ENCODE measurements at regions not wholly inside any gene's neighbourhood (a gene's known extent, or its start where the extent isn't known, plus 50 kb on each side); places are given as distances from the start of the nearest gene placed in this dataset.
"Not testable (repeated sequence)": the region's sequence is repeated elsewhere in the genome, so short reads cannot be mapped to it uniquely, and the experiment has no call there.

DNA sequence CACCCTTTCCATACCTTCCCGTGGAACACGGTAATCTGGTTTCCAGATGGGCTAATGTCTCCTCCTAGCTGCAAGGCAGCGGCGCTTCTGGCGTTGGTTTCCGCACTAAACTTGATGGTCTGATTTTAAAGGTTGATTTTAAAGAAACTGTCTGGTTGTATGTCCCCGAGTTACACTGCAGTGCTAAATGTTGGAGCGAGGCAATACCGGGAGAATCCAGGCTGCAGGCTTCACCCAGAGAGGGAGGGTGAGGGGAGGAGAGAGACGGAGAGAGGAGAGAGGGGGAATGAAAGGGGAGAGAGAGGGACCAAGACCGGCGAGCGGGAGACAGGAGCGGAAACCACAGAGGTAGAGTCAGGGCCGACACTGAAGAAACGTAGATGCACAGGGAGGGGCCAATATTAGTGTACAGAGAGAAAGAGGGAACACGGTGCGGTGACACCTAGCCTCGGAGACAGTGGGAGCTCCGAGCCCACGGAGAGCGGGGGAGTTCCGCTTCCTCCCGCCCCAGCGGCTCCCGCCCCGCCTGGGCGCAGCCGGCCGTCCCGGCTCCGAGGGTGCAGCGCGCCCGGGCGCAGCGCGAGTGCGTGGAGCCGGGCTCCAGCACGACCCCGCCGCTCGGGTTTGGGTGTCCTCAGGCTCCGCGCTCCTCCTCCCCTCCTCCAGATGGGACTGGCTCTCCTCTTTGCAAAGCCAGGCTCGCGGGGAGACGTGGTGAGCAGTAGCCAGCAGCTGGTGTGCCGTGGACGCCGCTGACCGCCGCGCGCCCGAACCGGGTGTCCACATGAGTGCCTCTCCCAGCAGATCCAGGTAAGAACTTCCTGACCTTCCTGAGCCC, 71.9 kb upstream of the GRAMD1B start:
- no peak for DNase-seq (ENCODE audit: low spot score in 2 of 2)
- peaks cover 23% of the 10 kb centered on the region for H3K27me3 Mint-ChIP-seq

DNA sequence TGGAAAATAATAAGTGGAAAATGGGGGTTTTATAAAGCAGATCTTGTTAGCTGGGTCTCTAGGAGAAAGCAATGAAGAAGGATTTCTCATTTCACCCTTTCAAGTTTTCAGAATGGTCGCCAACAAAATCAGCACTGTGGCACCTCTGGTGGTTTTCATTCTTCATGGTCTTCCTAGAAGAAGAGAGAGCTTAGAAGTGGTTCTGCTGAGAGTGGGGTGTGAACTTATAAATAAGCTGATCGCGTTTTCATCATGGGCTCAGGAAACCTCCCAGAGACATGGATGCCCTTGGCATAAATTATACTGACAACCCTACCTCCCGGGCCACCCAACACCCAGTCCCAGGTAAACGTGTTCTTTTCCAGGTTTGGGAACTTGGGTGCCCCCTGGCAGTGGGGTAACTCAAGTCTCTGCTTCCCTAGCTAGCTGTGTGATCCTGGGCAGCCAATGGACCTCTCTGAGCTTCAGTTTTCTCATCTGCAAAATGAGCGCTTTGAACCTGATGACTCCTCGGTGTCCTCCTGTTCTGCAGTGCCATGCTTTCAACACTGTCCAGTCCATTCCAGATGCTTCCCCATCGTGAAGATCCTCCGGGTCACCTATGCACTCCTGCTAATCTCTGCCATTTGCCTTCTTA, 72.6 kb upstream of the GRAMD1B start:
- Mint-ChIP-seq H3K27me3 (peaks cover 21% of the 10 kb centered on the region), H3K9me3 (no peaks in the 10 kb centered on the region), H3K36me3 (no peaks in the 10 kb centered on the region), H3K4me3 (no peak overlapping the region), H3K4me1 (peaks cover 5% of the 10 kb centered on the region), H3K27ac (no peak overlapping the region)
- DNase-seq (ENCODE audit: low spot score in 2 of 2) (no peak), ATAC-seq (ENCODE audit: low read depth) (no peak)

More for the DNA sequence above, 71.9 kb upstream of the GRAMD1B start:
- H3K36me3 Mint-ChIP-seq = no peaks in the 10 kb centered on the region
- no peaks in the 10 kb centered on the region for H3K9me3 Mint-ChIP-seq
- H3K4me3 Mint-ChIP-seq = peak overlapping the region; percentile 76
- peaks cover 9% of the 10 kb centered on the region for H3K4me1 Mint-ChIP-seq
- ATAC-seq (ENCODE audit: low read depth) = no peak
- H3K27ac Mint-ChIP-seq = no peak overlapping the region

DNA sequence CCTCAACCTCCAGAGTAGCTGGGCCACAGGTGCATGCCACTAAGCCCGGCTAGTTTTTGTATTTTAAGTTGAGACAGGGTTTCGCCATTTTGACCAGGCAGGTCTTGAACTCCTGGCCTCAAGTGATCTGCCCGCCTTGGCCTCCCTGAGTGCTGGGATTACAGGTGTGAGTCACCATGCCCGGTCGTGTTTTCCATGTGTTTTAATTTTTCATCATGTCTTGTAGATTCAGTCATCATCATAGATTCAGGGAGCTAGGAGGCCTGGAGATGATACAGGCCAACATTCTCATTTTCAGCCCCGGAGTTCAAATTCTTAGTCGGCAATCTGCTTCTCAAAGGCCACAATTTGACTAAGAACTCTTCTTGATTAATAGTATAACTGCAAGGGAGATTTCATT, 73.5 kb upstream of the GRAMD1B start:
- Mint-ChIP-seq H3K27ac (no peak overlapping the region), H3K4me3 (no peak overlapping the region), H3K9me3 (no peaks in the 10 kb centered on the region), H3K27me3 (peaks cover 20% of the 10 kb centered on the region), H3K4me1 (peaks cover 5% of the 10 kb centered on the region), H3K36me3 (no peaks in the 10 kb centered on the region)
- DNase-seq (ENCODE audit: low spot score in 2 of 2) (no peak), ATAC-seq (ENCODE audit: low read depth) (no peak)

DNA sequence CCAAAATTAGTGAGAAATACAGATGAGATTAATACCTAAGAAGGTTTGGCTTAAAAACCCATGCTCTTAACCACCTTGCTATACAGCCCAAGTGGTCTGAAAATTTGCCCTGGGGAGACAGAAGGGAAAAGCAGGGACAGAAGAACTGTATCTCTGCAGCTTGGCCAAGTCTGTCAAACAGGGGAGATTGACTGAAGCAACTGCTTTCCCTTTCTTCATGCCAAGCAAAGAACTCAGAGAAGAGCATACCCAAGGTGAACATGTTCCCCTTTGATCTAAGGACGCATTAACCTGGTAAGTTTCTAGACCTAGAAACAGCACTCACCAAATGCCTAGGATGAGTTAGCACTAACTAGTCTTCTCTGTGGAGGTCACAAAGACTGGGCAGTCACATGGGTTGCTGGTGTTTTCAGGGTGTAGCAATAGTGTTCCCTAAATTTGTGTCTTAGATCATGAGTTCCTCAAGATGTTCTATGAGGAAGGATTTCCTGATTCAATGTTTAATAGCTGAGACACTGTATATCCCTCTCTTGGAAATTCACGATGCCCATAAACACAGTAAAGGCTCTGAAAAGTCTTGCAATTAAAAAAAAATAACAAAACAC, 75.6 kb upstream of the GRAMD1B start:
- Mint-ChIP-seq H3K27me3 (peaks cover 11% of the 10 kb centered on the region), H3K9me3 (no peaks in the 10 kb centered on the region), H3K4me1 (peaks cover 5% of the 10 kb centered on the region), H3K27ac (no peak overlapping the region), H3K4me3 (no peak overlapping the region), H3K36me3 (no peaks in the 10 kb centered on the region)
- no peak for DNase-seq (ENCODE audit: low spot score in 2 of 2)
- ATAC-seq (ENCODE audit: low read depth) = no peak

DNA sequence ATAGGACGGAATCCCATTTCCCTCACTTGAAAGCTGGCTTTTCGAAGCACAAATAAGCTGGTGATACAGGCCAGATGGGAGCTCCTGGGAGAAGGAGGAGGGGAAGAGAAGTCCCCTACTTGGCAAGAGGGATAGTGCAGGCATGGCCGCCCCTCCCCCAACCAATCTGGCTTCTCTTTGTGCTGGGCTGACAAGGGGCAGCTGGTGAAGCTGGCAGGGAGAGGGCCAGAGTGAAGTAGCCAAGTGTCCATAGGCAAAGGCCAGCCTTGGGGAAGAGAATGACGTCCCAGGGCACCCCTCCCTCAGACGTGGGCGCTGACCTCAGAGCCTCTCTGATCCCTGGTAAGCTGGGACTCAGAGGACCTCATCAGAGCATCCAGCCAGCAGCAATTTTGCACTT, 78.7 kb upstream of the GRAMD1B start:
- Mint-ChIP-seq H3K36me3 (no peaks in the 10 kb centered on the region), H3K4me3 (no peak overlapping the region)
- no peak for DNase-seq (ENCODE audit: low spot score in 2 of 2)

DNA sequence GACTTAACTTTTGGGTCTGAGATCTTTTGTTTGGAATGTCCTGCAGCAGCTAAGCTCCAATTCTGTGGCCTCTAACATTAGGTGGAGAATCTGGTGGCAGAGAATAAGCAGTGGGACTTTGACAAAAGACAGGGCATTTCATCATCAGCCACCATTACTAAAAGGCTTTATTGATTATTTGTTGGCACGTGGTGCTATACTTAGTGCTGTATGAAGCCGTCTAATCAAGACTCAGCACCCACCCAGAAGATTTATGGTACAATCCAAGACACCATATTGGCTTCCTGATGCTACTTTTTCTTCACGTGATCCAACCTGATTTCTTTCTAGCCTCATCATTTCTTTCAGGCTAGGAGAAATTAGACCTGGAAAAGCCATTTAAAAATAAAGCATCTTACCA, 80.7 kb upstream of the GRAMD1B start:
- Mint-ChIP-seq H3K9me3 (no peaks in the 10 kb centered on the region), H3K4me1 (no peaks in the 10 kb centered on the region), H3K27ac (no peak overlapping the region), H3K4me3 (no peak overlapping the region), H3K36me3 (no peaks in the 10 kb centered on the region), H3K27me3 (peaks cover 3% of the 10 kb centered on the region)
- ATAC-seq (ENCODE audit: low read depth) (no peak), DNase-seq (ENCODE audit: low spot score in 2 of 2) (no peak)

More for the DNA sequence above, 78.7 kb upstream of the GRAMD1B start:
- Mint-ChIP-seq H3K27ac (no peak overlapping the region), H3K27me3 (peaks cover 7% of the 10 kb centered on the region), H3K9me3 (no peaks in the 10 kb centered on the region), H3K4me1 (no peaks in the 10 kb centered on the region)
- no peak for ATAC-seq (ENCODE audit: low read depth)

DNA sequence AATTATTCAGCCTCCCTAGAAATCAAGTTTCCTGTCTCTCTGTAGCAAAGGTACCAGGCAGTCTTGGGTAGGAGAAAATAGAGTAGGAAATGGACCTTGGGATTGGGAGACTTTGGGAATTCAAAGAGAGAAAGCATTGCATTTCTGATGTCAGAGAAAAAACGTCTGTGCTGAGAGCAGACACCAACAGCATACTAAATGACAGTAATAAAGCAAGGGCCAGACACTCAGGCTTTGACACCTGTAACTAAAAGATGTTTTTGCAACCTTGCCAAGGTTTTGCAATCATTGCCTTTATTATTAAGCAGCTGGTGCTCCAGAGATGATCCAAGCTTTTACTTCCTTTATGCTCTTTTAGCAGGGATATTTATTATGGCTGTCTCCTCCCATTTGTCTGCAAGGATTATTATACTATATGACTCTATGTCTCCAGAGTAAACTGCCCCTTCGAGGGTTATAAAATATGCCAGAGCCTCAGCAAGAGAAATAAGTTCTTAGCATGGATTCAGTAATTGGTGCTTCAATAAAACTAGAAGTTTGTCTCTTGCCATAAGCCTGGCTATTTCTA, 85.2 kb upstream of the GRAMD1B start:
- no peak for DNase-seq (ENCODE audit: low spot score in 2 of 2)
- H3K4me1 Mint-ChIP-seq = no peaks in the 10 kb centered on the region
- no peak for ATAC-seq (ENCODE audit: low read depth)
- no peak overlapping the region for H3K27ac Mint-ChIP-seq
- H3K27me3 Mint-ChIP-seq = peaks cover 3% of the 10 kb centered on the region
- no peak overlapping the region for H3K4me3 Mint-ChIP-seq
- no peaks in the 10 kb centered on the region for H3K36me3 Mint-ChIP-seq
- H3K9me3 Mint-ChIP-seq = peaks cover 12% of the 10 kb centered on the region

DNA sequence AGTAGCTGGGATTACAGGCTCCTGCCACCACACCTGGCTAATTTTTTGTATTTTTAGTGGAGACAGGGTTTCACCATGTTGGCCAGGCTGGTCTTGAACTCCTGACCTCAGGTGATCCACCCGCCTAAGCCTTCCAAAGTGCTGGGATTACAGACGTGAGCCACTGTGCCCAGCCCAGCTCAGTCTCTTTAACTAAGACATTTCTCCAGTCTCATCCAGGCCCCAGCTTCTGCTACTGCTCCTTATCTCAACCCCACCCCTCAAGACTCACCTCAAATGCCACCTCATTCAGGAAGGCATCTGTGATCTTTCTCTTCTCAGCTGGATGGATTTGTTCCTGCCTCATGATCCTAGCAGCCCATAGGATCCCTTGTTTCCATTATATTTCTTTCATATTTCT, 85.9 kb upstream of the GRAMD1B start:
- not testable (repeated sequence) for H3K4me3 Mint-ChIP-seq; H3K4me1 Mint-ChIP-seq; H3K27me3 Mint-ChIP-seq; H3K36me3 Mint-ChIP-seq; H3K27ac Mint-ChIP-seq; ATAC-seq (ENCODE audit: low read depth); DNase-seq (ENCODE audit: low spot score in 2 of 2)
- peaks cover 12% of the 10 kb centered on the region for H3K9me3 Mint-ChIP-seq

DNA sequence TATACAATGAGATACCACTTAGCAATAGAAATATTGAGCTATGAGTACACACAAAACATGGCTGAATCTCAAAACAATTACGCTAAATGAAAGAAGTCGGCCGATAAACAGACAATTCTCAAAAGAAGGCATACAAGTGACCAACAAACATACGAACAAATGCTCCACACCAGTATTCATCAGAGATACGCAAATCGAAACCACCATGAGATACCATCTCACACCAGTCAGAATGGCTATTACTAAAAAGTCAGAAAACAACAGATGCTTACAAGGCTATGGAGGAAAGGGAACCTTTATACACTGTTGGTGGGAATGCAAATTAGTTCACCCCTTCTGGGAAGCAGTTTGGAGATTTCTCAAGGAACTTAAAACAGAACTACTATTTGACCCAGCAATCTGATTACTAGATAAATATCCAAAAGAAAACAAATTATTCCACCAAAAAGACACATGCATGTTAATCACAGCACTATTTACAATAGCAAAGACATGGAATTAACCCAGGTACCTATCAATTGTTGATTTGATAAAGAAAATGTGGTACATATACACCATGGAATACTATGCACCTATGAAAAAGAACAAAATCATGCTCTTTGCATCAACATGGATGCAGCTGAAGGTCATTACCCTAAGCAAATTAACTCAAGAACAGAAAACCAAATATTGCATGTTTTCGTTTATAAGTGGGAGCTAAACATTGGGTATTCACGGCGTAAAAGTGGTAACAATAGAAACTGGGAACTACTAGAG, 90.9 kb upstream of the GRAMD1B start:
- H3K27me3 Mint-ChIP-seq = peaks cover 3% of the 10 kb centered on the region
- ATAC-seq (ENCODE audit: low read depth) (no peak), DNase-seq (ENCODE audit: low spot score in 2 of 2) (no peak)
- H3K4me3 Mint-ChIP-seq = no peak overlapping the region
- H3K9me3 Mint-ChIP-seq = peaks cover 14% of the 10 kb centered on the region
- no peaks in the 10 kb centered on the region for H3K4me1 Mint-ChIP-seq
- H3K36me3 Mint-ChIP-seq = no peaks in the 10 kb centered on the region
- no peak overlapping the region for H3K27ac Mint-ChIP-seq

DNA sequence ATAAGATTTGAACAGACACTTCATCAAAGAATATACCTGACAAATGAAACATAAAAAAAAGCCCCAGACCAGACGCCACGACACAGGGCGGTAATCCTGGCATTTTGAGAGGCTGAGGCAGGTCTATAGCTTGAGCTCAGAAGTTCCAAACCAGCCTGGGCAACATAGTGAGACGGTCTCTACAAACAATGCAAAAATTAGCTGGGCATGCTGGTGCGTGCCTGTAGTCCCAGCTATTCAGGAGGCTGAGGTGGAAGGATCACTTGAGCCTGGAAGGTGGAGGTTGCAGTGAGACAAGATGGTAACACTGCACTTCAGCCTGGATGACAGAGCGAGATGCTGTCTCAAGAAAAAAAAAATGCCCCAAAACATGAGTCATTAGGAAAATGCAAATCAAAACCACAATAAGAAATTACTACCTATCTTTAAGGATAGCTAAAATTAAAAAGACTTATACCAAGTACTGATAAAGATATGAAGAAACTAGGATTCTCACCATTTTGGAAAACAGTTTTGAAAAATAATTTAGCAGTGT, 91.7 kb upstream of the GRAMD1B start:
- no peak for DNase-seq (ENCODE audit: low spot score in 2 of 2)
- Mint-ChIP-seq H3K36me3 (no peaks in the 10 kb centered on the region), H3K4me3 (no peak overlapping the region), H3K4me1 (no peaks in the 10 kb centered on the region), H3K27ac (no peak overlapping the region), H3K27me3 (peaks cover 3% of the 10 kb centered on the region), H3K9me3 (peaks cover 14% of the 10 kb centered on the region)
- no peak for ATAC-seq (ENCODE audit: low read depth)

DNA sequence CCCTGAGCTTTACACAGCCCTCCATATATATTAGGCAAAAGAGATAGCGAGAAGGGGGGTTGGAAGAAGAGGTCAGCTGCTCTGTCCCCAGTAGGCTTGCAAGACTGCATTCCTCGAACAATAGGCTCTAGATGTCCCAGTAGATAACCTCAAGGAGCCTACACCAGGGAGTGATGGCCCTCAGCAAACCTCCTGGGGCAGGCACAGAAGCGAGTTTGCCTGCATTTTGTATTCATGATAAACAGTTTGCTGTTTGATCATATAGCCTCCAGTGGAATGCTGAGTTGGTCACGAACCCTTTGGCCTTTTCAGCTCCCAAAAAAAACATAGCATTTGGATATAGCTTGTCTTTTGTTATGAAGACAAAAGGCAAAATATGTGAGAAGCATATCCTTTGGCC, 95.1 kb upstream of the GRAMD1B start:
- H3K4me3 Mint-ChIP-seq = no peak overlapping the region
- peaks cover 1% of the 10 kb centered on the region for H3K9me3 Mint-ChIP-seq
- H3K4me1 Mint-ChIP-seq = no peaks in the 10 kb centered on the region
- peaks cover 2% of the 10 kb centered on the region for H3K27me3 Mint-ChIP-seq
- H3K27ac Mint-ChIP-seq = no peak overlapping the region
- no peaks in the 10 kb centered on the region for H3K36me3 Mint-ChIP-seq
- ATAC-seq (ENCODE audit: low read depth) (no peak), DNase-seq (ENCODE audit: low spot score in 2 of 2) (no peak)

DNA sequence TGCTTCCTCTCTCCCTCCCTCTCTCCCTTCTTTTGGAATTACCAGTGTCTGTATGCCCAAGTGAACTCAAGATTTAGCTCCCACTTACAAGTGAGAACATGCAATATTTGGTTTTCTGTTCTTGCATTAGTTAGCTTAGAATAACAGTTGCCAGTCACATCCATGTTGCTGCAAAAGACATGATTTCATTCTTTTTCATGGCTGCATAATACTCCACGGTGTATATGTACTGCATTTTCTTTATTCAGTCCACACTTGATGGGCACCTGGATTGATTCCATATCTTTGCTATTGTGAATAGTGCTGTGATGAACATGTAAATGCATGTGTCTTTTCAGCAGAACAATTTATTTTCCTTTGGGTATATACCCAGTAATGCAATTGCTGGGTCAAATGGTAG, 97.5 kb upstream of the GRAMD1B start:
- not testable (repeated sequence) for H3K27me3 Mint-ChIP-seq; H3K4me1 Mint-ChIP-seq; ATAC-seq (ENCODE audit: low read depth); H3K9me3 Mint-ChIP-seq; H3K36me3 Mint-ChIP-seq; H3K27ac Mint-ChIP-seq; DNase-seq (ENCODE audit: low spot score in 2 of 2); H3K4me3 Mint-ChIP-seq

DNA sequence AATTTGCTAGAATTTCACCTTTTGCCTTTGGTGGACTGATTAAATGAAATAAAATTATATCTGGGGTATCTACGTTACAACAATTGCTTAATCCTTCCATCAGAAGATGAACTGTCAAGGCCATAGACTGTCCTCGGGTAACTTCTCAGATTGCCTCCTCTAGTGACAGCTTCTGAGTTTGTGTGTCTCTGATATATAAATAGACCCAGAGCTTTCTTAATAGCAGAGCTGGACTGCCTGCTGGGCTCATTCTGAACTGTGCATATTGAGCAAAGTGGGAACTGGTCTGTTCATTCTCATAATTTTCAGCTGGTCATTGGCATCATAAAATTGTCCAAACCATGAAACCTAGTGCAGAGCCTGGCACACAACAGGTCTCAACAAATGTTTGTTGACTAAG, 99.1 kb upstream of the GRAMD1B start:
- Mint-ChIP-seq H3K4me3 (no peak overlapping the region), H3K9me3 (no peaks in the 10 kb centered on the region), H3K27ac (no peak overlapping the region), H3K4me1 (peaks cover 4% of the 10 kb centered on the region), H3K36me3 (no peaks in the 10 kb centered on the region), H3K27me3 (peaks cover 4% of the 10 kb centered on the region)
- no peak for ATAC-seq (ENCODE audit: low read depth)
- no peak for DNase-seq (ENCODE audit: low spot score in 2 of 2)

Measured in memory B cell (primary cell).